Hypothalamus (tissue), 51 donors: ENCODE measurements at regions not wholly inside any gene's neighbourhood (a gene's known extent, or its start where the extent isn't known, plus 50 kb on each side); places are given as distances from the start of the nearest gene placed in this dataset.

Source experiments
- DNase-seq, 51 donors: peaks; one replicate each; lab custom pipeline; 2025; lab: John Stamatoyannopoulos, UW

GRCh38 chr4:41452484-41453225 is 85.3 kb upstream of the LIMCH1 start:
- DNase-seq, result no peak

DNA sequence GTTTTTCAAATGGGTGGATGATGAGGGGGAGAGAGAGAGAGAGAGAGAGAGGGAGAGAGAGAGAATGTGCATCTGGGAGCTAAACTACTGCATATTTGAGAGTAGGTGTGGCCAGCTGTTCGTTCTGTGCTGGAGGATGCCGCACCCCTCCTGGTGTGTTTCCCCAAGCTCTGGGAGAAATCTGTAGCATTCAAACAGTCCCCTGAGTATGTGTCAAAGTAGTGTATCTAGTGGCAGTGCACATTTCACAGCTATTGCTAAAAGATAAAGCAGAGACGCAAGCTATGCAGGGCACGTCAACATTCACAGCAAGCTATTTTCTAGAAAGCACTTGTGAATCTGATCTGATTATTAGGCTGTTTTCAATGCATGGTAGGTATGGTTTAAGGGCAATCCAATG is 83.5 kb upstream of the LIMCH1 start:
- DNase-seq, result peak in 1 of 51 donors; percentile 11

GRCh38 chr4:41455206-41455605 is 82.8 kb upstream of the LIMCH1 start:
- DNase-seq, result no peak

GRCh38 chr4:41456559-41457101 is 81.3 kb upstream of the LIMCH1 start:
- DNase-seq, result peak in 3 of 51 donors; percentile 10 to 21 (median 14)

DNA sequence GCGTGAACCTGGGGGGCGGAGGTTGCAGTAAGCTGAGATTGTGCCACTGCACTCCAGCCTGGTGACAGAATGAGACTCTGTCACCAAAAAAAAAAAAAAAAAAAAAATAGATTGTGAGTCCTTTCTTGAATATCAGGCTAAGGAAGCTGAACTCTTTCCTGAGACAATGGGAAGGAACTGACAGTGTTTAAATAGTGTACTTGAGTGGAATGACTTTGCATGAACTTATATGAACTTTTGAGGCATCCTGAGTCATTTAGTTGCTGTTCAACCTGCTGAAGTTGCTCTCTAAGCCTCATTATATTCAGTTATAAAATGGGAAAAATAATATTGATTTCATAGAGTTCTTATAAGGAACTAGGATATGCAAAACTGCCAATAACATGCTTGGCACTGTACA is 79.3 kb upstream of the LIMCH1 start:
- DNase-seq, result no peak

DNA sequence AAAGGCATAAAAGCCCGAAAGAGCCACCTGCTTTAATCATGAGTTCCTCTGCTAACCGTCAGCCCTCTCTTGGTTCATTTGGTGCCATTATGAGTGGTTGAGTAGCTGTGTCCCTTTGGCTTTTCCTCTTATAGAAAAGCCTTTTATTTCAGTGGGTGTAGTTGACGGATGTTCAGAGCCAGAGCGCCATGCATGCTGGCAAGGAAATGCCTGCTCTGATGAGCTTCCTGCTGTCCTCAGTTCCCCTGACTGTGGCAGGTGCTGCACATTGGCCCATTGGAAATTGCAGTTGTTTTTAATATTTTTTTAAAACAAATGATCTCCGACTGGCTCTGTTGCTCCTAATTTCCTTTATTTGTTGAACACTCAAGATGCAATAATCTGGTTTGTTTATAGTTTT is 77.3 kb upstream of the LIMCH1 start:
- DNase-seq, result no peak

DNA sequence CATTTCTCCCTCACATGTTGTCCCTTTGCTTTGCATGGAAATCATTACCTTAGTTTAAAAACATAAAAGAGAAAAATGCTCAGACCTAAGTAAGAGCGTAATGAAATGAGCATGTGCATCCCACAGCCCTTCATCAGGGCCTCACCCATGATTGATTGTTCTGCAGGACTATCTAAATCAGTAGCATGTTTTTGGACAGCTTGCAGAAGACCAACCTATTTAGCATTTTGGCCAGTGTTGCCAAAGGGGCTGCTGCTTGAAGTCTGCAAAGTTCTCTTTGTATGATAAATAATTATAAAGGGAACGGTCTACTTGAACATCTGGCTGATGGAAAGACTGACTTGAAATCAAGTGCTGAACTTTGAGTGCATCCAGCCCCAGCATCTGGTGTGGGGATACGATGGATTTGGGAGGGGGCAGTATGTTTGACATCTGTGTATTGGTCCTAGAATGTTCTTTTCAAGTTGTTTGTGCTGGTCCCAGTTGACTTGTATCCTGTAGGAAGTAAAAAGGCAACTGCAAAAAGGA is 76.1 kb upstream of the LIMCH1 start:
- no peak for DNase-seq

GRCh38 chr4:41465146-41465761 is 72.7 kb upstream of the LIMCH1 start:
- DNase-seq, result peak in 1 of 51 donors; percentile 41

GRCh38 chr4:41466249-41466648 is 71.7 kb upstream of the LIMCH1 start:
- no peak for DNase-seq

DNA sequence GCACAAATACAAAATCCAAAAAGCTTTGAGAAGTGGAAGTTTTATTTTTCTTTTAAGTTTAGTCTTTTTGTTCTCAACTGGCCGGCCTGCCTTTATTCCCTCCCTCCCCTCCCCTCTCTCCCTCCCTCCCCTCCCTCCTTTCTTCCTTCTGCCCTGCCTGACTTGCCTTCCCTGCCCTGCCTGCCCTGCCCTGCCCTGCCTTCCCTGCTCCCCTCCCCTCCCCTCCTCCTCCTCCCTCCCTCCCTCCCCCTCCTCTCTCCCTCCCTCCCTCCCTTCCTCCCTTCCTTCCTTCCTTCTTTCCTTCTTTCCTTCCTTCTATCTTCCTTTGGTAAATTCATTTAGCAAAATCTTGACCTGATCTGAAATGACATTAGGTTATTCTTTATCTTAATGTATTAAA is 69.8 kb upstream of the LIMCH1 start:
- no peak for DNase-seq

- DNase-seq, result peak in 1 of 51 donors; percentile 20
Observed at GRCh38 chr4:41471126-41472071, 66.6 kb upstream of the LIMCH1 start.

- no peak for DNase-seq
Observed at GRCh38 chr4:41472081-41472480, 65.9 kb upstream of the LIMCH1 start.

- no peak for DNase-seq
Observed at GRCh38 chr4:41473176-41473575, 64.8 kb upstream of the LIMCH1 start.

GRCh38 chr4:41475402-41475801 is 62.6 kb upstream of the LIMCH1 start:
- DNase-seq, result no peak

GRCh38 chr4:41476310-41476885 is 61.6 kb upstream of the LIMCH1 start:
- no peak for DNase-seq

DNA sequence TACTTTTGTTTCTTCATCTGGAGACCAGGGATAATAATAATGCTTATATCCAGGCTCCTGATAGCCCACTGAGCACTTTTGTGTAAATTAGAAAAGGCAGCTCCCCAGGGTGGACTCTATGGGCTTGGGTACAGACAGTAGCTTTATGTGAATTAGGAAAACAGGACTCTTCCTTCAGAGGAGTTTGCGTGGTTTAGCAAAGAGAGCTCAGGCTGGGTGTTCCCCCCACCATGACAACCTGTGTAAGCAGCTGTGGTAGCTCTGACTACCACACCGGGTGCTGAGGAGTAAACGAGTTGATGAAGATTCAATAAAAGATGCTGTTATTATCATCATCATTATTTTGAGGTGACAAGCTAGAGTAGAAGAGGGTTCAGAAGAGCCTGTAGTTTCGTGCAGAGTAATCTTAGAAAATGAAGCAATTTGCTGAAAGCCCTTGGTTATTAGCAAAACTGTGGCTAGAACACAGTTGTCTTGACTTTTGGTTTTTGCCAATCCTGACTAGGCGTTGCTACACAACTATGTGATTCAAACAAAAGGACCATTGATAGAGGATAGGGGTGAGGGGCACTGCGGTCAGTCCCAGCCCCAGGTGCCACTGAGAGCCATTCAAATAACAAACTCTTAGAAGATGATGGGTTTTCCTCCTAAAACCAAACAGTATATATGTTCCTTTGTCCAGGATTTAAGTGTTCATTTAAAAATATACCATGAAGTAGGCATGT is 60.6 kb upstream of the LIMCH1 start:
- DNase-seq, result peak in 1 of 51 donors; percentile 12

DNA sequence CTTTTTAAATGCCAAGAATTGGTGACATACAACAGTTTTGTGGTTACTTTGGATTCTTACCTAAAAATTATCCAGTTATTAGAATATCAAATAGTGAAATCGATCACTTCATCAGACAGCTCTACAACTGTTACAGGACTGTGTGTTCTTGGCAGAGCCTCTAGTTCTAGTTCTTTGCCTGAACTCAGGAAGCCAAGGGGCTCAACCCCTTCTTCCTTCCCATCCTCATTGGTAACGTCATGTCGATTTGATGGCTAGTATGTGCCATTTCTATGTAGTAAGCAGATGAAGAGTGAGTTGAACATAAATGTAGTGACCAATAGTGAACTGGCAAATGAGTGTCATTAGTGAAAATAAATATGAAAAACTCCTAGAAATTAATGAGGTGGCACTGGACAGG is 59.4 kb upstream of the LIMCH1 start:
- DNase-seq, result no peak

GRCh38 chr4:41480896-41481311 is 57.1 kb upstream of the LIMCH1 start:
- no peak for DNase-seq

DNA sequence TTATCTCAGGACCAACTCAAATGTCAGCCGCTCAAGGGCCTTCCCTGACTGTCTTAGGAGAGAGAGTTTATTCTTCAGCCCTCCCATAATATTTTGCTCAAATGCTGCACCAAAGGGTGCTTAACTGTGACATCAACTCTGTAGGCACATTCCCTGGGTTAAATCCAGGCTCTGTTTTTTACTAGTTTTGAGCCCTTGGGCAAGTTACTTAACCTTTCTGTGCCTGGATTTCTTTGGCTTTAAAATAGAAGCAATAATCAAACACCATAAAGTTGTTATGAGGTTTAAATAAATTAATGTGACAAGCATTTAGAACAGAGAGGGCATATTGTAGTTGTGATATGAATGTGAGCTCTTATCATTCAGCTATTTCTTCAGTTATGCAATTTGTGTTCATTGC is 54.2 kb upstream of the LIMCH1 start:
- no peak for DNase-seq

DNA sequence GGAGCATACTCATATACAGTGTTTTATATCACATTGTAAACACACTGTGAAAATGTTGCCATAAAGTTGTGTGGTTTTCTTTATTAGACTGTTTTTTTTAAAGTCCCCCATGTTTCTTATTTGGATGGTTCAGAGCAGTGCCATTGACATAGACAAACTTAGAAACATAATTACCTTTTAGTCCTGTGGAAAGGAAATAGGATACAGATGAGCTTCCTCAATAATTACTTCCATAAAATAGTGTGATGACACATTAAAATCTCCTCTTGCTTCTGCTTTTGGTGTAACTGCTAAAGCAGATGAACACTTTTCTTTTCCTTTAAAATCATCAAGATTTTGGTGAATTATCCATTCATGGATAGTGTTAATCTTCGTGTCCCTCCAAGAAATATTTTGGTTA is 52.9 kb upstream of the LIMCH1 start:
- DNase-seq, result no peak
